ENCODE measurements at regions not wholly inside any gene's neighbourhood (a gene's known extent, or its start where the extent isn't known, plus 50 kb on each side); places are given as distances from the start of the nearest gene placed in this dataset.

- no peak for DNase-seq (ENCODE audit: low read depth in 2 of 2)
These were observed 244.0 kb upstream of the THBS1 start for GRCh38 chr15:39336926-39337325.

- no peak for DNase-seq (ENCODE audit: low read depth in 2 of 2)
These were observed 242.6 kb upstream of the THBS1 start for GRCh38 chr15:39338251-39338650.

- no peak for DNase-seq (ENCODE audit: low read depth in 2 of 2)
These were observed 239.8 kb upstream of the THBS1 start for GRCh38 chr15:39340903-39341645.

GRCh38 chr15:39344662-39345141 lies 236.2 kb upstream of the THBS1 start:
- DNase-seq (ENCODE audit: low read depth in 2 of 2): no peak

GRCh38 chr15:39345176-39345575 lies 235.7 kb upstream of the THBS1 start:
- no peak for DNase-seq (ENCODE audit: low read depth in 2 of 2)

- no peak for DNase-seq (ENCODE audit: low read depth in 2 of 2)
These were observed 233.4 kb upstream of the THBS1 start for GRCh38 chr15:39347453-39347852.

- DNase-seq (ENCODE audit: low read depth in 2 of 2): no peak
These were observed 230.1 kb upstream of the THBS1 start for GRCh38 chr15:39350785-39351184.

- DNase-seq (ENCODE audit: low read depth in 2 of 2): no peak
These were observed 226.7 kb upstream of the THBS1 start for GRCh38 chr15:39354189-39354588.

- no peak for DNase-seq (ENCODE audit: low read depth in 2 of 2)
These were observed 223.2 kb upstream of the THBS1 start for GRCh38 chr15:39357480-39358268.

GRCh38 chr15:39358441-39359041 lies 222.3 kb upstream of the THBS1 start:
- DNase-seq (ENCODE audit: low read depth in 2 of 2): no peak

- DNase-seq (ENCODE audit: low read depth in 2 of 2): no peak
These were observed 221.1 kb upstream of the THBS1 start for GRCh38 chr15:39359771-39360170.

- no peak for DNase-seq (ENCODE audit: low read depth in 2 of 2)
These were observed 220.4 kb upstream of the THBS1 start for GRCh38 chr15:39360452-39360851.

GRCh38 chr15:39361497-39361896 lies 219.4 kb upstream of the THBS1 start:
- no peak for DNase-seq (ENCODE audit: low read depth in 2 of 2)

GRCh38 chr15:39362821-39363561 lies 217.9 kb upstream of the THBS1 start:
- no peak for DNase-seq (ENCODE audit: low read depth in 2 of 2)

GRCh38 chr15:39363761-39364586 lies 216.9 kb upstream of the THBS1 start:
- DNase-seq (ENCODE audit: low read depth in 2 of 2): no peak

- DNase-seq (ENCODE audit: low read depth in 2 of 2): no peak
These were observed 216.2 kb upstream of the THBS1 start for GRCh38 chr15:39364721-39365120.

- DNase-seq (ENCODE audit: low read depth in 2 of 2): no peak
These were observed 215.7 kb upstream of the THBS1 start for GRCh38 chr15:39365161-39365560.

- DNase-seq (ENCODE audit: low read depth in 2 of 2): no peak
These were observed 215.0 kb upstream of the THBS1 start for GRCh38 chr15:39365873-39366272.

- DNase-seq (ENCODE audit: low read depth in 2 of 2): no peak
These were observed 213.3 kb upstream of the THBS1 start for GRCh38 chr15:39367596-39367995.

GRCh38 chr15:39369768-39370167 lies 211.1 kb upstream of the THBS1 start:
- no peak for DNase-seq (ENCODE audit: low read depth in 2 of 2)

GRCh38 chr15:39376371-39376909 lies 204.4 kb upstream of the THBS1 start:
- DNase-seq (ENCODE audit: low read depth in 2 of 2): no peak
